ENCODE measurements at regions not wholly inside any gene's neighbourhood (a gene's known extent, or its start where the extent isn't known, plus 50 kb on each side); places are given as distances from the start of the nearest gene placed in this dataset.

DNA sequence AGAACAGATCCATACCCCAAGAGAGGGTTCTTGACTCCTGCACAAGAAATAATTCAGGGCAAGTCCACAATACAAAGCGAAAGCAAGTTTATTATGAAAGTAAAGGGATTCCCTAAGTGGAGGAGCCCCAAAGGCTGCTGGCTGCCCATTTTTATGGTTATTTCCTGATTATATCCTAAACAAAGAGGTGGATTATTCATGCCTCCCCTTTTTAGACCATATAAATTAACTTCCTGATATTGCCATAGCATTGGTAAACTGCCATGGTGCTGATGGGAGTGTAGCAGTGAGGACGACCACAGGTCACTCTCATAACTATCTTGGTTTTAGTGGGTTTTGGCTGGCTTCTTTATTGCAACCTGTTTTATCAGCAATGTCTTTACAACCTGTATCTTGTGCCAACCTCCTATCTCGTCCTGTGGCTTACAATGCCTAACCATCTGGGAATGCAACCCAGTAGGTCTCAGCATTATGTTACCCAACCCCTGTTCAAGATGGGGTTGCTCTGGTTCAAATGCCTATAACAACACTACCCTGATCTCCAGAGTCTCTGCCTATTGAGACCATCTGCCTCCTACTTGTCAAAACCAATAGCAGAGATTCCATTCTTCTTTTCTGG is 154.4 kb upstream of the GRAMD2B start:
- no peaks in the 10 kb centered on the region for H3K9me3 ChIP-seq (ENCODE audit: control insufficient read depth in 4 of 4, low read length in 3 of 4)
- H3K4me1 ChIP-seq (ENCODE audit: control insufficient read depth in 4 of 4, insufficient read depth in 4 of 4, low read length in 3 of 4): no peaks in the 10 kb centered on the region
- no peaks in the 10 kb centered on the region for H3K27me3 ChIP-seq (ENCODE audit: control insufficient read depth in 4 of 4, insufficient read depth in 4 of 4, low read length in 3 of 4)
- H3K36me3 ChIP-seq (ENCODE audit: control insufficient read depth in 4 of 4, insufficient read depth in 3 of 4, low read depth in 1 of 4, low read length in 3 of 4): no peaks in the 10 kb centered on the region
- TF ChIP-seq SP1 (IDR thresholded peaks at IDR 0.05) (no peak), RAD21 (IDR thresholded peaks at IDR 0.05) (no peak)
- no peak overlapping the region for H3K9ac ChIP-seq (ENCODE audit: low read depth in 1 of 2, low read length in 2 of 2)
- DNase-seq (ENCODE audit: low spot score): no peak
- 74% methylated on average over 3 of the region's 3 CpGs for WGBS
- no peak overlapping the region for H3K4me3 ChIP-seq (ENCODE audit: low read depth in 1 of 3, low read length in 3 of 3)
- no peak overlapping the region for H3K27ac ChIP-seq (ENCODE audit: low read depth in 1 of 2, low read length in 2 of 2)

DNA sequence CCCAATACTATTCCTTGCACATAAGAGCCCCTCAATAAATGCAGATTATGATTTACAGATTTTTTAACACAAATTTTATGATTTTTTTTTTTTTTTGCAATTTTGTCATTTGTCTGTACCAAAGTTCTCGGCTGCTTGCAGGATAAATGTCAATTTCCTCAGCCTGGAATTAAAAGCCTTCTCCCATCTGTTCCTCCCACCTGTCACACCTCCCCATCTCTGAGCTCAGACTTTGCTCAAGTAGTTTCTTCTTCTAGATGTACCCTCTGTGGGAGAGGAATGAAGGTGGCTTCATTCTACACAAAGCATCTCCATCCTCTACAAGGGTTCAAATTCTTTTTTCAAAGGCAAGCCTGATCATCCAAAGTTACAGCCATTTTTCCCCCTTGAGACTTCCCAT is 153.7 kb upstream of the GRAMD2B start:
- H3K4me3 ChIP-seq (ENCODE audit: low read depth in 1 of 3, low read length in 3 of 3): no peak overlapping the region
- H3K27ac ChIP-seq (ENCODE audit: low read depth in 1 of 2, low read length in 2 of 2): no peak overlapping the region
- no peaks in the 10 kb centered on the region for H3K36me3 ChIP-seq (ENCODE audit: control insufficient read depth in 4 of 4, insufficient read depth in 3 of 4, low read depth in 1 of 4, low read length in 3 of 4)
- TF ChIP-seq JUND (IDR thresholded peaks at IDR 0.05) (no peak), YY1 (IDR thresholded peaks at IDR 0.05) (no peak)
- TF ChIP-seq, protein P1, sequence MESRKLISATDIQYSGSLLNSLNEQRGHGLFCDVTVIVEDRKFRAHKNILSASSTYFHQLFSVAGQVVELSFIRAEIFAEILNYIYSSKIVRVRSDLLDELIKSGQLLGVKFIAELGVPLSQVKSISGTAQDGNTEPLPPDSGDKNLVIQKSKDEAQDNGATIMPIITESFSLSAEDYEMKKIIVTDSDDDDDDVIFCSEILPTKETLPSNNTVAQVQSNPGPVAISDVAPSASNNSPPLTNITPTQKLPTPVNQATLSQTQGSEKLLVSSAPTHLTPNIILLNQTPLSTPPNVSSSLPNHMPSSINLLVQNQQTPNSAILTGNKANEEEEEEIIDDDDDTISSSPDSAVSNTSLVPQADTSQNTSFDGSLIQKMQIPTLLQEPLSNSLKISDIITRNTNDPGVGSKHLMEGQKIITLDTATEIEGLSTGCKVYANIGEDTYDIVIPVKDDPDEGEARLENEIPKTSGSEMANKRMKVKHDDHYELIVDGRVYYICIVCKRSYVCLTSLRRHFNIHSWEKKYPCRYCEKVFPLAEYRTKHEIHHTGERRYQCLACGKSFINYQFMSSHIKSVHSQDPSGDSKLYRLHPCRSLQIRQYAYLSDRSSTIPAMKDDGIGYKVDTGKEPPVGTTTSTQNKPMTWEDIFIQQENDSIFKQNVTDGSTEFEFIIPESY (IDR thresholded peaks at IDR 0.05): no peak
- TF ChIP-seq, protein P2, sequence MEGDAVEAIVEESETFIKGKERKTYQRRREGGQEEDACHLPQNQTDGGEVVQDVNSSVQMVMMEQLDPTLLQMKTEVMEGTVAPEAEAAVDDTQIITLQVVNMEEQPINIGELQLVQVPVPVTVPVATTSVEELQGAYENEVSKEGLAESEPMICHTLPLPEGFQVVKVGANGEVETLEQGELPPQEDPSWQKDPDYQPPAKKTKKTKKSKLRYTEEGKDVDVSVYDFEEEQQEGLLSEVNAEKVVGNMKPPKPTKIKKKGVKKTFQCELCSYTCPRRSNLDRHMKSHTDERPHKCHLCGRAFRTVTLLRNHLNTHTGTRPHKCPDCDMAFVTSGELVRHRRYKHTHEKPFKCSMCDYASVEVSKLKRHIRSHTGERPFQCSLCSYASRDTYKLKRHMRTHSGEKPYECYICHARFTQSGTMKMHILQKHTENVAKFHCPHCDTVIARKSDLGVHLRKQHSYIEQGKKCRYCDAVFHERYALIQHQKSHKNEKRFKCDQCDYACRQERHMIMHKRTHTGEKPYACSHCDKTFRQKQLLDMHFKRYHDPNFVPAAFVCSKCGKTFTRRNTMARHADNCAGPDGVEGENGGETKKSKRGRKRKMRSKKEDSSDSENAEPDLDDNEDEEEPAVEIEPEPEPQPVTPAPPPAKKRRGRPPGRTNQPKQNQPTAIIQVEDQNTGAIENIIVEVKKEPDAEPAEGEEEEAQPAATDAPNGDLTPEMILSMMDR (IDR thresholded peaks at IDR 0.05; ENCODE audit: low read depth, low read length, missing input control): no peak
- TF ChIP-seq, protein P3, sequence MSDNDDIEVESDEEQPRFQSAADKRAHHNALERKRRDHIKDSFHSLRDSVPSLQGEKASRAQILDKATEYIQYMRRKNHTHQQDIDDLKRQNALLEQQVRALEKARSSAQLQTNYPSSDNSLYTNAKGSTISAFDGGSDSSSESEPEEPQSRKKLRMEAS (IDR thresholded peaks at IDR 0.05): no peak
- no peaks in the 10 kb centered on the region for H3K4me1 ChIP-seq (ENCODE audit: control insufficient read depth in 4 of 4, insufficient read depth in 4 of 4, low read length in 3 of 4)
- H3K27me3 ChIP-seq (ENCODE audit: control insufficient read depth in 4 of 4, insufficient read depth in 4 of 4, low read length in 3 of 4): no peaks in the 10 kb centered on the region
- no peaks in the 10 kb centered on the region for H3K9me3 ChIP-seq (ENCODE audit: control insufficient read depth in 4 of 4, low read length in 3 of 4)
- no peak for DNase-seq (ENCODE audit: low spot score)
- WGBS: 91% methylated on average over 1 of the region's 1 CpG
- H3K9ac ChIP-seq (ENCODE audit: low read depth in 1 of 2, low read length in 2 of 2): no peak overlapping the region

DNA sequence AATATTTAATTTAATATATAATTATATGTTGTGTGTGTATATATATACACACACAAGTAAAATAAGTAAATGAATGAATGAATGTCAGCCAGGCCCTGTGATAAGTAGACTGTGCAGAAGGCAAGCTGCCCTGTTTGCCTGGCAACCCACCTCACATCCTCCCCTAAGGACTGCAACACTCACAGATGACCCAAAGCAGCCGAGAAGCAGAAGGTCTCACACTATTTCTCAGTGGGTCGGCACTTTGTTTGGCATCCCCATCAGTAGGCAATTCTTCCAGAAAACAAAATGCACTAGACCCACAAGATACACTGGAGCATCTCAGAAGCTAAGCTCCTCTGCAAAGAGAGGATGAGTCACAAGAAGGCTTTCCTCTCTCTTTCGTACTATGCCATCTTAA is 152.1 kb upstream of the GRAMD2B start:
- no peak for TF ChIP-seq GABPA (IDR thresholded peaks at IDR 0.05 in 1 of 2, conservative IDR thresholded peaks at IDR 0.05 in 1 of 2)
- TF ChIP-seq HNF4A (conservative IDR thresholded peaks at IDR 0.05): no peak
- no peak for DNase-seq (ENCODE audit: low spot score)
- 90% methylated on average over 3 of the region's 3 CpGs for WGBS
- H3K9me3 ChIP-seq (ENCODE audit: control insufficient read depth in 4 of 4, low read length in 3 of 4): no peaks in the 10 kb centered on the region
- no peak overlapping the region for H3K4me3 ChIP-seq (ENCODE audit: low read depth in 1 of 3, low read length in 3 of 3)
- no peaks in the 10 kb centered on the region for H3K36me3 ChIP-seq (ENCODE audit: control insufficient read depth in 4 of 4, insufficient read depth in 3 of 4, low read depth in 1 of 4, low read length in 3 of 4)
- H3K27me3 ChIP-seq (ENCODE audit: control insufficient read depth in 4 of 4, insufficient read depth in 4 of 4, low read length in 3 of 4): no peaks in the 10 kb centered on the region
- H3K9ac ChIP-seq (ENCODE audit: low read depth in 1 of 2, low read length in 2 of 2): no peak overlapping the region
- no peak overlapping the region for H3K27ac ChIP-seq (ENCODE audit: low read depth in 1 of 2, low read length in 2 of 2)
- no peaks in the 10 kb centered on the region for H3K4me1 ChIP-seq (ENCODE audit: control insufficient read depth in 4 of 4, insufficient read depth in 4 of 4, low read length in 3 of 4)

Data from liver (tissue), 8 donors.